ENCODE measurements at regions not wholly inside any gene's neighbourhood (a gene's known extent, or its start where the extent isn't known, plus 50 kb on each side); places are given as distances from the start of the nearest gene placed in this dataset.
"Not testable (repeated sequence)": the region's sequence is repeated elsewhere in the genome, so short reads cannot be mapped to it uniquely, and the experiment has no call there.

DNA sequence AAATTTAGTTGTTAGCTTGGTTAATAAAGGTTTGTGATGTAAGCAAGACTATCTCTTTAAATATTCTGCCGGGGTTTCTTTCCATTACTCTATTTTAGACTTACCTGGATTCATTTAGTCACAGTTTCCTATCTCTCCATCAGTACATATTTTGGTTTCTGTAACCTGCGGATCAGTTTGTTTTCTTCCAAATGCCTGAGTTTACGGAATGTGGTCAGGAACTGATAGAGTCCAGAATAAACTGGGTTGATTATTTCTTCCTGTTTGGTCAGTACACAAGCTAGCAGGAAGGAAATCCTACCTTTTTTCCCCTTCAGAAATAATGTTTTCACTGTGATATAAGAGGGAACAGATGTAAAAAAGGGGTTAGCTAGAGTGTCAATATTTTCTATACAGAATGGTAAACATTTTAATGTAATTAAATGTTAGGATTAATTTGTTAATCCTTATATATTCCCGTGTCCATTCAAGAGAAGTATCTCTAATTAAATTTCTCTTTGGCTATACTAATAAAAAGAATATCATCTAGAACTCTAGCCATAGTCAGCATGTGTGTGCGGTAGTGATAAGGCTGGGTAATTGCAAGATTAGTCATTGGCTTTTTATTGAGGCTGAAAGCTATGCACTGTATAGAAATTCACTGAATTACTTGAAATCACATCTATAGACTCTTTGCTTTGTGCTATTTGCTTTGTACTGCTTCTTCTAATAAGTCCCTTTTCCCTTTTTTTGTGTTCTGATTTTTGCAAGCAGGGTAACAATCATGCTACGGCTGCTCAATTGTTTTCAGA, 144.7 kb upstream of the ADGRL4 start:
- H3K4me1 ChIP-seq = no peaks in the 10 kb centered on the region
- H3K36me3 ChIP-seq (ENCODE audit: control insufficient read depth, insufficient read depth, low read length) = no peaks in the 10 kb centered on the region
- H3K4me3 ChIP-seq (ENCODE audit: low read depth, low read length) = no peak overlapping the region
- H3K27me3 ChIP-seq (replicated peaks; ENCODE audit: control insufficient read depth, insufficient read depth, low read length) = no peaks in the 10 kb centered on the region
- H3K4me3 Mint-ChIP-seq (ENCODE audit: unreplicated experiment) = no peak overlapping the region
- H3K4me1 Mint-ChIP-seq (ENCODE audit: low read depth, unreplicated experiment) = no peaks in the 10 kb centered on the region
- POLR2A ChIA-PET = no interaction called here
- BruUV-seq (replicated peaks) = no TSS peak
- no peak for DNase-seq
- TF ChIP-seq, protein P1, sequence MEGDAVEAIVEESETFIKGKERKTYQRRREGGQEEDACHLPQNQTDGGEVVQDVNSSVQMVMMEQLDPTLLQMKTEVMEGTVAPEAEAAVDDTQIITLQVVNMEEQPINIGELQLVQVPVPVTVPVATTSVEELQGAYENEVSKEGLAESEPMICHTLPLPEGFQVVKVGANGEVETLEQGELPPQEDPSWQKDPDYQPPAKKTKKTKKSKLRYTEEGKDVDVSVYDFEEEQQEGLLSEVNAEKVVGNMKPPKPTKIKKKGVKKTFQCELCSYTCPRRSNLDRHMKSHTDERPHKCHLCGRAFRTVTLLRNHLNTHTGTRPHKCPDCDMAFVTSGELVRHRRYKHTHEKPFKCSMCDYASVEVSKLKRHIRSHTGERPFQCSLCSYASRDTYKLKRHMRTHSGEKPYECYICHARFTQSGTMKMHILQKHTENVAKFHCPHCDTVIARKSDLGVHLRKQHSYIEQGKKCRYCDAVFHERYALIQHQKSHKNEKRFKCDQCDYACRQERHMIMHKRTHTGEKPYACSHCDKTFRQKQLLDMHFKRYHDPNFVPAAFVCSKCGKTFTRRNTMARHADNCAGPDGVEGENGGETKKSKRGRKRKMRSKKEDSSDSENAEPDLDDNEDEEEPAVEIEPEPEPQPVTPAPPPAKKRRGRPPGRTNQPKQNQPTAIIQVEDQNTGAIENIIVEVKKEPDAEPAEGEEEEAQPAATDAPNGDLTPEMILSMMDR (IDR thresholded peaks at IDR 0.05; ENCODE audit: insufficient read depth in 1 of 2, low read depth in 1 of 2, low read length in 1 of 2, severe bottlenecking in 1 of 2, unreplicated experiment in 1 of 2) = no peak
- no peaks in the 10 kb centered on the region for H3K36me3 Mint-ChIP-seq (ENCODE audit: insufficient read depth, unreplicated experiment)
- no peaks in the 10 kb centered on the region for H3K9me3 Mint-ChIP-seq (ENCODE audit: unreplicated experiment)
- no peaks in the 10 kb centered on the region for H3K27me3 Mint-ChIP-seq (ENCODE audit: insufficient read depth, unreplicated experiment)
- no peaks in the 10 kb centered on the region for H3K9me3 ChIP-seq
- CTCF ChIA-PET = no interaction called here
- intact Hi-C loops (cut with micrococcal nuclease; ENCODE audit: unreplicated experiment) = no loop called here
- no peak overlapping the region for H3K27ac Mint-ChIP-seq (ENCODE audit: unreplicated experiment)

DNA sequence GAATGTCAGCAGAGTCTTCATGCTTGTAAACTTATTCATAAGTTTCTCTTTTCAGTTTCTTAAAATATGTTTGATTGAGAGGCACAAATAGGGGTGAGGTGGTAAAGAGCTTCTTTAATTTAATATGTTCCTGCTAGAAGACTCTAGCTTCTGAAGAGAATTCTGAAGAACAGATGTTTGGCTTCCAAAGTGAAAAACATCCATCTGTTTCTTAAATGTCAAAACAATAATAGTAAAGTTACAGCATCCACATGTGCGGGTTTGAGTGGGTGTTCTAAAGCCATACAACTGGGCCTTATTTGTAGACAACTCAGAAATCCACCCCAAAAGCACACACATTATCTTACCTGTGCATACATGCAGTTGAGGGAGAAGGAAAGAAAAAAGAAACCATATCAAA, 144.0 kb upstream of the ADGRL4 start:
- H3K27me3 ChIP-seq (replicated peaks; ENCODE audit: control insufficient read depth, insufficient read depth, low read length) = no peaks in the 10 kb centered on the region
- Mint-ChIP-seq H3K9me3 (ENCODE audit: unreplicated experiment) (no peaks in the 10 kb centered on the region), H3K36me3 (ENCODE audit: insufficient read depth, unreplicated experiment) (no peaks in the 10 kb centered on the region), H3K27me3 (ENCODE audit: insufficient read depth, unreplicated experiment) (no peaks in the 10 kb centered on the region), H3K27ac (ENCODE audit: unreplicated experiment) (no peak overlapping the region), H3K4me1 (ENCODE audit: low read depth, unreplicated experiment) (no peaks in the 10 kb centered on the region), H3K4me3 (ENCODE audit: unreplicated experiment) (no peak overlapping the region)
- H3K36me3 ChIP-seq (ENCODE audit: control insufficient read depth, insufficient read depth, low read length) = no peaks in the 10 kb centered on the region
- intact Hi-C loops (cut with micrococcal nuclease; ENCODE audit: unreplicated experiment) = no loop called here
- H3K4me3 ChIP-seq (ENCODE audit: low read depth, low read length) = no peak overlapping the region
- H3K4me1 ChIP-seq = no peaks in the 10 kb centered on the region
- no TSS peak for BruUV-seq (replicated peaks)
- ChIA-PET CTCF (no interaction called here), POLR2A (no interaction called here)
- DNase-seq = no peak
- TF ChIP-seq, protein P1 (IDR thresholded peaks at IDR 0.05; ENCODE audit: insufficient read depth in 1 of 2, low read depth in 1 of 2, low read length in 1 of 2, severe bottlenecking in 1 of 2, unreplicated experiment in 1 of 2) = no peak
- H3K9me3 ChIP-seq = no peaks in the 10 kb centered on the region

- H3K4me1 Mint-ChIP-seq (ENCODE audit: low read depth, unreplicated experiment); DNase-seq; H3K4me1 ChIP-seq; POLR2A ChIA-PET; BruUV-seq (replicated peaks); H3K9me3 Mint-ChIP-seq (ENCODE audit: unreplicated experiment); H3K27me3 Mint-ChIP-seq (ENCODE audit: insufficient read depth, unreplicated experiment); H3K27me3 ChIP-seq (replicated peaks; ENCODE audit: control insufficient read depth, insufficient read depth, low read length); H3K9me3 ChIP-seq; CTCF ChIA-PET; intact Hi-C loops (cut with micrococcal nuclease; ENCODE audit: unreplicated experiment); H3K36me3 ChIP-seq (ENCODE audit: control insufficient read depth, insufficient read depth, low read length); H3K36me3 Mint-ChIP-seq (ENCODE audit: insufficient read depth, unreplicated experiment); H3K4me3 ChIP-seq (ENCODE audit: low read depth, low read length); H3K4me3 Mint-ChIP-seq (ENCODE audit: unreplicated experiment); H3K27ac Mint-ChIP-seq (ENCODE audit: unreplicated experiment): not testable (repeated sequence)
Observed at GRCh38 chr1:79138227-79138626, 131.7 kb upstream of the ADGRL4 start.

Data from Caco-2 (cell line).